SJCRH30 (cell line): ENCODE measurements at regions not wholly inside any gene's neighbourhood (a gene's known extent, or its start where the extent isn't known, plus 50 kb on each side); places are given as distances from the start of the nearest gene placed in this dataset.
"Not testable (repeated sequence)": the region's sequence is repeated elsewhere in the genome, so short reads cannot be mapped to it uniquely, and the experiment has no call there.

Experiments used
- DNase-seq, 2 experiments: peaks; one replicate each; pipeline ENCODE4 v3.0.0-alpha.2; 2015 to 2020
- H3K27ac ChIP-seq: fragments of 250-450 bp; sonication (Bioruptor Pico); 2 replicates; pipeline ENCODE4 v1.5.1; 2020; ENCODE audit warnings: mild to moderate bottlenecking, moderate library complexity
- H3K27me3 ChIP-seq: fragments of 250-450 bp; sonication (Bioruptor Pico); 2 replicates; pipeline ENCODE4 v1.5.1; 2020; ENCODE audit warnings: mild to moderate bottlenecking, moderate library complexity
- H3K36me3 ChIP-seq: fragments of 250-450 bp; sonication (Bioruptor Pico); 2 replicates; pipeline ENCODE4 v1.5.1; 2020; ENCODE audit warnings: mild to moderate bottlenecking, moderate library complexity
- H3K4me1 ChIP-seq: fragments of 250-450 bp; sonication (Bioruptor Pico); 2 replicates; pipeline ENCODE4 v1.5.1; 2020; ENCODE audit warnings: mild to moderate bottlenecking, moderate library complexity
- H3K4me3 ChIP-seq: fragments of 250-450 bp; sonication (Bioruptor Pico); 2 replicates; pipeline ENCODE4 v1.5.1; 2020; ENCODE audit warnings: mild to moderate bottlenecking, moderate library complexity
- H3K9me3 ChIP-seq: fragments of 250-450 bp; sonication (Bioruptor Pico); replicated peaks from 2 replicates; pipeline ENCODE4 v1.5.1; 2020; ENCODE audit warnings: mild to moderate bottlenecking, moderate library complexity

GRCh38 chr10:118820326-118821116 is 65.8 kb upstream of the CACUL1 start:
- H3K9me3 ChIP-seq, result no peaks in the 10 kb centered on the region
- no peak for DNase-seq
- no peak overlapping the region for H3K4me3 ChIP-seq
- H3K4me1 ChIP-seq, result peaks cover 6% of the 10 kb centered on the region; the same call in 1 of the 2 replicates
- no peaks in the 10 kb centered on the region for H3K27me3 ChIP-seq
- no peak overlapping the region for H3K27ac ChIP-seq
- no peaks in the 10 kb centered on the region for H3K36me3 ChIP-seq

GRCh38 chr10:118823256-118823907 is 68.6 kb upstream of the CACUL1 start:
- DNase-seq, result no peak
- H3K27ac ChIP-seq, result no peak overlapping the region

GRCh38 chr10:118827053-118827452 is 72.3 kb upstream of the CACUL1 start:
- Histone ChIP-seq H3K36me3 (no peaks in the 10 kb centered on the region), H3K4me1 (peaks cover 11% of the 10 kb centered on the region), H3K4me3 (no peak overlapping the region), H3K27me3 (no peaks in the 10 kb centered on the region), H3K9me3 (no peaks in the 10 kb centered on the region), H3K27ac (no peak overlapping the region)
- no peak for DNase-seq

More at GRCh38 chr10:118823256-118823907, 68.6 kb upstream of the CACUL1 start:
- Histone ChIP-seq H3K36me3 (no peaks in the 10 kb centered on the region), H3K9me3 (no peaks in the 10 kb centered on the region), H3K27me3 (no peaks in the 10 kb centered on the region), H3K4me3 (no peak overlapping the region), H3K4me1 (no peaks in the 10 kb centered on the region)

GRCh38 chr10:118827466-118828155 is 72.8 kb upstream of the CACUL1 start:
- H3K4me3 ChIP-seq, result no peak overlapping the region
- peaks cover 14% of the 10 kb centered on the region for H3K4me1 ChIP-seq
- no peak for DNase-seq
- H3K27ac ChIP-seq, result no peak overlapping the region
- no peaks in the 10 kb centered on the region for H3K9me3 ChIP-seq
- H3K36me3 ChIP-seq, result no peaks in the 10 kb centered on the region
- no peaks in the 10 kb centered on the region for H3K27me3 ChIP-seq

GRCh38 chr10:118832241-118832651 is 77.5 kb upstream of the CACUL1 start:
- DNase-seq, result peak; percentile 84 to 94
- Histone ChIP-seq H3K9me3 (no peaks in the 10 kb centered on the region; the same call in 1 of the 2 replicates), H3K4me1 (peaks cover 35% of the 10 kb centered on the region), H3K27me3 (no peaks in the 10 kb centered on the region), H3K36me3 (no peaks in the 10 kb centered on the region), H3K27ac (peak overlapping the region; percentile 78), H3K4me3 (peak overlapping the region; percentile 41)

- not testable (repeated sequence) for H3K36me3 ChIP-seq, H3K27ac ChIP-seq, H3K4me3 ChIP-seq, H3K27me3 ChIP-seq, DNase-seq, H3K9me3 ChIP-seq
- peaks cover 35% of the 10 kb centered on the region for H3K4me1 ChIP-seq
These were observed 79.6 kb upstream of the CACUL1 start for GRCh38 chr10:118834370-118834769.

- H3K9me3 ChIP-seq, result no peaks in the 10 kb centered on the region; the same call in 1 of the 2 replicates
- peaks cover 35% of the 10 kb centered on the region for H3K4me1 ChIP-seq
- no peak overlapping the region for H3K27ac ChIP-seq
- no peaks in the 10 kb centered on the region for H3K27me3 ChIP-seq
- H3K4me3 ChIP-seq, result no peak overlapping the region
- H3K36me3 ChIP-seq, result no peaks in the 10 kb centered on the region
- peak; percentile 52 to 72 for DNase-seq
These were observed 81.0 kb upstream of the CACUL1 start for GRCh38 chr10:118835682-118836326.

- Histone ChIP-seq H3K36me3 (no peaks in the 10 kb centered on the region), H3K9me3 (no peaks in the 10 kb centered on the region; the same call in 1 of the 2 replicates), H3K4me3 (no peak overlapping the region), H3K4me1 (peaks cover 16% of the 10 kb centered on the region), H3K27ac (no peak overlapping the region), H3K27me3 (no peaks in the 10 kb centered on the region)
- DNase-seq, result no peak
These were observed 83.6 kb upstream of the CACUL1 start for GRCh38 chr10:118838364-118838763.

GRCh38 chr10:118839348-118839747 is 84.6 kb upstream of the CACUL1 start:
- Histone ChIP-seq H3K27me3 (no peaks in the 10 kb centered on the region), H3K27ac (no peak overlapping the region), H3K9me3 (no peaks in the 10 kb centered on the region; the same call in 1 of the 2 replicates), H3K4me3 (no peak overlapping the region), H3K4me1 (peaks cover 12% of the 10 kb centered on the region), H3K36me3 (no peaks in the 10 kb centered on the region)
- no peak for DNase-seq

- Histone ChIP-seq H3K27me3 (no peaks in the 10 kb centered on the region), H3K27ac (no peak overlapping the region), H3K4me3 (no peak overlapping the region), H3K9me3 (no peaks in the 10 kb centered on the region), H3K4me1 (peaks cover 16% of the 10 kb centered on the region), H3K36me3 (no peaks in the 10 kb centered on the region)
- DNase-seq, result no peak
These were observed 85.5 kb upstream of the CACUL1 start for GRCh38 chr10:118840071-118840775.

GRCh38 chr10:118840776-118841468 is 86.2 kb upstream of the CACUL1 start:
- Histone ChIP-seq H3K9me3 (no peaks in the 10 kb centered on the region), H3K27me3 (no peaks in the 10 kb centered on the region), H3K27ac (no peak overlapping the region), H3K36me3 (no peaks in the 10 kb centered on the region), H3K4me1 (peaks cover 9% of the 10 kb centered on the region), H3K4me3 (no peak overlapping the region)
- no peak for DNase-seq

GRCh38 chr10:118841881-118842605 is 87.3 kb upstream of the CACUL1 start:
- Histone ChIP-seq H3K9me3 (no peaks in the 10 kb centered on the region), H3K27me3 (no peaks in the 10 kb centered on the region), H3K4me1 (peaks cover 5% of the 10 kb centered on the region; the same call in 1 of the 2 replicates), H3K36me3 (no peaks in the 10 kb centered on the region), H3K27ac (no peak overlapping the region), H3K4me3 (no peak overlapping the region)
- no peak for DNase-seq
